GM19035 (cell line): ENCODE measurements at regions not wholly inside any gene's neighbourhood (a gene's known extent, or its start where the extent isn't known, plus 50 kb on each side); places are given as distances from the start of the nearest gene placed in this dataset.

Experiments
- ATAC-seq: cut with Tn5 transposase; IDR thresholded peaks from one replicate; pipeline ENCODE4 v1.9.1; 2021; ENCODE audit not compliant: unreplicated experiment

DNA sequence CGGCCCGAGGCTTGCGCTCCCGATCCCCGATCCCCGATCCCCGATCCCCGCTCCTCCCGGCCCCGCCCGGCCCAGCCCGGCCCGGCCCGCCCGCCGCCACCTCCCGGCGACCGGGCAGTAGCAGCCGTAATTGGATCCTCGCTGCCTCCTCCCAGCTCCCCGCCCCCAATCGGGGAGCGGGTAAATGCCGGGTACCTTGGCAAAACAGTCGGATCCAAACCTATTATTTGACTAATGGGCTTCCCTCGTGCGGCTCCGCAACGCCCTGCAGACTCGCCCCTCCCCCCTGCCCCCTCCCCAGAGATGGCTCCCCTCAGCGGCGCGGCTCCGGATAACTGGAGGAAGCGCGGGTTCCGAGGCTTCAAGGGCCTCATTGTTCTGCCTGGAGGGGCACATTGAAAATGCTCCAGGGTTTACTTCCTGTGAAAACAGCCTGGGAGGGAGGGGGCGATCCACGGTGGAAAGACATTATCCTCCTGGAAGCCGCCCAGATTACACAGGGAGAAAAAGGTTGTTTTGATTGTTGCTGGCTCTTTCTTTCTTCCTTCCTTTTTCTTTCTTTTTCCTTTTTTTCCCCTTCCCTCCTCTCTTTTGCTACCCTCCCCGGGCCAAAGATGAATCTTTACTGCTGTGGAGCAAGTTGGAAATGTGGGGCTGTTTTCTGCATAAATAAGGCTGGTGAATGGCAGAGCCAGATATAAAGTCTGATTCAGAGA, 94.7 kb upstream of the ZMIZ1 start:
- ATAC-seq, result peak; percentile 49

GRCh38 chr10:78974617-78975317, 94.0 kb upstream of the ZMIZ1 start:
- ATAC-seq, result no peak

DNA sequence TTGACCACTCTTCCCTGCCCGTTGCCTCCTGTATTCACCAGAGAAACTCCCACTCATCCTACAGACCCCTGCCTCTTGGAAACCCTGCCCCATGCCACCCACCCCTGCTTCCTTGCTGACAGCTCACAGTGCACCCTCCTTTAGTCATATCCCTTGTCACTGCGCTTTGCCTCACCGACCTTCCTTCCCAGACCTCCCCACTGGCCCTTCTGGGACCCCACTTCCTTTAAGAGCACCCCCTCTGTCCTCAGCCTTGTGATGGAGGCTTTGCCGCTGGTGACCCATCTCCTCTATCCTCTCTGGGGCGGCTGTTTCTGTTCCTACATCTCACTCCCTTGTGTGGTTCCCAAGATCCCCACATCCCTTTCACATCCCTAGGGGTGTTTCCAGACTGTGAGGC, 92.8 kb upstream of the ZMIZ1 start:
- no peak for ATAC-seq

GRCh38 chr10:78976825-78977755, 91.7 kb upstream of the ZMIZ1 start:
- no peak for ATAC-seq

GRCh38 chr10:78979938-78980337, 88.8 kb upstream of the ZMIZ1 start:
- ATAC-seq, result no peak

DNA sequence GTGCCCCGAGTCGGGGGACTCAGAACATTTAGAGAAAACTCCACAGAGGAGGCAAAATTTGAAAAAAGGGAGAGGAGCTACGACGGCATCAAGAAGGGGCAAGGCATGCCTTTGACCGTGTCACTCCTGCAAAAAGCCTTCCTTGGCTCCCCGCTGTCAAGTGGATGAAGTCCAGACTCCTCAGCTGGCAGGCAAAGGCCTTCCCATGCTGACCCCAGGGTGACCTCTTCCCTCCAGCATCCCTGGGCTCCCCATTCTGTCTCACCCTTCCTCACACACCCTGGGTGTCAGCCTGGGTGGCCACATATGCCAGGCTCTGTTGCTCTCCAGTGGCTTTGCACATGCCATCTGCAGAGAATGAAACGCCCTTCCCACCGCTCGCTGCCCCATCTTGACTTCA, 88.4 kb upstream of the ZMIZ1 start:
- ATAC-seq, result no peak

GRCh38 chr10:78980815-78981214, 88.0 kb upstream of the ZMIZ1 start:
- no peak for ATAC-seq

GRCh38 chr10:78981257-78981969, 87.4 kb upstream of the ZMIZ1 start:
- peak; percentile 60 for ATAC-seq

DNA sequence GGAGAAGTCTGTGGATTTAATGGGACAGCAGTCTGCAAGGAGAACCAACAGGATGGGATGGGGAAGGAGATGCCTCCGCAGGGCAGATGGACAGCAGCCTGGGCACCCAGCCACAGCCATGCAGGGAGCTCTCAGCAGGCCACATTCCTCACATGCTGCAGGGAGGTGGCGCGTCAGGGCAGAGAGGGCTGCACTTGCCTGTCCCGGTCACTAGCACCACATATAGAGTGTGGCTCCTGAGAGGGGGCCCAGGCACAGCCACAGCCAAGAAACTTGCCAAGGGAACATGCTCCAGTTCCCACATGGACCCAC, 86.8 kb upstream of the ZMIZ1 start:
- ATAC-seq, result no peak

- ATAC-seq, result no peak
These were observed 86.0 kb upstream of the ZMIZ1 start for GRCh38 chr10:78982726-78983125.

DNA sequence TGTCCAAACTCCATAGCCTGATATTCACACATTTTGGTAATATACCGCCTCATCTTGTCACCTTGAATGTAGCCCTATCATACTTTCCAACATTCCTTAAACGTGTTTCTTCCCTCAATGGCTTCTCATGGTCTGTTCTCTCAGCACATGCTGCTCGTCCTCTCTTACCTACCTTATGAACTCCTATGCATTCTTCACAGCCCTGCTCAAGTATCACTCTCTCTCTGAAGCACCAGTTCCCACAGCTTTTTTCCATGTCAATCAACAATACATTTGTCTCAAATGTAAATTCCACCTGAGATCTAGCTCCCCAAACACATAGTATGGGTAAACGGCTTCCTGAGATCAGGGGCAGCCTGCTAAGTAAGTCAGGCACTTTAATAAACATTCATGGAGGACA, 85.2 kb upstream of the ZMIZ1 start:
- no peak for ATAC-seq

DNA sequence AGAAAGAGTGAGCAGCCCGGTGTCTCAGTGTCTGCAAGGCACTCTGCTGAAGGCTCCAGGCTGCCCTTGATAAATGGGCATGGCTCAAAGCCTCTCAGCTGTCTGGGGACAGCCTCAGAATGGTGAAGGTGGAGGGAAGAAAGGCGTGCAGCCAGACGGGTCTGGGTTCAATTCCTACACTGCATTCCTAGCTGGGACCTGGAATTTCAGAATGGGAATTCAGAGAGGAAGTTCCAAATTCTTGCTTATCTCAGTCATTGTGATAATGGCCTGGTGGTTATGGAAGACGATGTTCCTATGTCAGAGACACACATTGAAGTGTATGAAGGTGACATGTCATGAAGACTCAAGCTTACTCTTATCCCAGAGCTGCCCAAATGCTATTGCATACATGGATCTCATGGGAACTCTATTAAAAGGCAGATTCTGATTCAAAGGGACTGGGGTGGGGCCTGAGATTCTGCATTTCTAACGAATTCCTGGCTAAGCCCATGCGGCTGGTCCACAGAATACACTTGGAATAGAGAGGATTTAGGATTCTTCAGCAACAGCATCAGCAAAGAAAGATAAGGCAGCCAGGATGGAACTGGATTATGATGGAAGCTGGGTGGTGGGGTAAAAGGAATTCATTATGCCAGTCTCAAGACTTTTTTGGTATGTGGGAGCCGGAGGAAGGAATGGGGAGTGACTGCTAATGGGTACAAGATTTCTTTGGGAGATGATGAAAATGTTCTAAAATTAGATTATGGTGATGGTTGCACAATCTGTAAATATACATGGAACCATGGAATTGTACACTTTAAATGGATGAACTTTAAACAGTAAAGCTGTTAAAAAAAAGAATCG, 82.6 kb upstream of the ZMIZ1 start:
- ATAC-seq, result no peak

DNA sequence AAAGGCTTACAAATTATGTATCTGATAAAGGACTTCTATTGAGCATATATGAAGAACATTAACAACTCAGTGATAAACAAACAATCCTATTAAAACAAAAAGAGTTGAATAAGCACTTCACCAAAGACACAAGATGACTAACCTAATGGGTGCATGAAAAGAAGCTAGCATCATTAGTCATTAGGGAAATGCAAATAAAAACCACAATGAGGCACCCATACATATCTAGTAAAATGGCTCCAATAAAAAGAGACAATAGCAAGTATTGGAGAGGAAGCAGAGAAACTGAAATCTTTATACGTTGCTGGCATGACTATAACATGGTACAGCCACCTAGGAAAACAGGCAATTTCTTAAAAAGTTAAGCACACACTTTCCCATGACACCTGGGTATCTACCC, 77.6 kb upstream of the ZMIZ1 start:
- ATAC-seq, result no peak

DNA sequence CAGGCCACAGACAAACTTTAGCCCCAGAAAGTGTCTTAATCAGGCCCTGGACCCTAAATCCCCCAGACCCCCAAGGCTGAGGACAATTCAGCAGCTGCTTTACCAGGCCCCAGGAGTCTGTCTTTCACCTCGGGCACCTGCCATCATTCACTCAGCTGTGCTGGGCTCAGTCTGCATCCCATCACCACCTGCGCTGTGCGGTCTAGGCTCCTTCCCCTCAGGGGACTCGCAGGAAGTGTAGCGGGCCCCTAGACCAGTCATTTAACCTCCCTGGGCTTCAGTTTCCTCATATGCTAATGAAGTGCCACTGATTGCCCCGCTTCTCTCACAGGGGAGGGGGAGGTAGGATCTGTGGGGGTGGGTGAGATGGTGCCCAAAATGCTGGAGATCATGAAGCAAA, 76.4 kb upstream of the ZMIZ1 start:
- ATAC-seq, result no peak

GRCh38 chr10:78993261-78993945, 75.4 kb upstream of the ZMIZ1 start:
- ATAC-seq, result no peak

DNA sequence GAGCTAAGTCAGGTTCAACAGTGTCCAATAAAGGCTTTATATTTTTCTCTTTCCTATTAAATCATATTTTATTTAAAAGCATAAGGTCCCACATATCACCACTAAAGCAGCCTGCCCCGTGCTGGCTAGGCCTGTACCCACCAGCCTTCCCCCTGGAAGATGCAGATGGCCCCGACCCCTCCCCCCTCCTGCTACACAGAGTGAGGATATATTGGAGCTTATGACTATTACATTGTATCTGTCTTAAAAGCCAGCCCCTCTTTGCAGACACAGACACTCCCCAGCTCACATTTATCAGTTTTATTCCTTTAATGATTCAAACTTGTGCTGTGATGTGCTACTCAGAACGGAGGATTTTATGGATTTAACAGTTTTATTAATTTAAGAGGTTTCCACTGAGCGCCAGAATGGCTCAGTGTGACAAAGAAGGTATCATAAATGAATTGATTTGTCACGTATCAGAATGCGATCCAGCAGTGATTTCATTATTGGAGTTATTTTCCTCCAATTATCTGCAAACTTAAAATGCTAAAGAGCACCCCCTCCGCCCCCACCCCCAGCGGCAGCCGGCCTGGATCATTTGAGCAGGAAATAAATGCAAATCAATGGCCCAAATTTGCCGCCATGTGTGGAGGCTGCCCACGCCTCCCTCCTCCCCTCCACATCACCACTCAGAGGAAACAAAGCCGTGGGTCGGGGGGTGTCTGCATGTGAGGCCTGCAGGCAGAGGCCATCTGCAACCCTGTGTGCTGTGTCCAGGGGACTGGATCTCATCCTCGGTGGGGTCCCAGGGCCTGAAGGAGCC, 72.6 kb upstream of the ZMIZ1 start:
- no peak for ATAC-seq

DNA sequence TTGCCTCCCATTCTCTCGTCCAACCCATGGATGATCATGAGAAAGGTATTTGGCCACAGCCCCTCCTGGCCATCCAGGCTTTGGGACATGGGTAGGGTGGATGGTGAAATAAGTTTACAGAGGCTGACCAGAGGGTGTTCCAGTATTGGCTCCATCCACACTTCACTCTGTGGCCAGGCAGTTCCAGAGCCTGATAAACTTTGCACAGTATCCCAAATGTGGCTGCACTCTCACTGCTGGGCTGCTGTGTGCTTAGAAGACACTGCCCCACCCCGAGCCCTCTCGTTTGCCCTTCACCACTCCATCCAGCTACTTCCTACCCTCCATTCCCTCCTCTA, 72.0 kb upstream of the ZMIZ1 start:
- no peak for ATAC-seq

GRCh38 chr10:78997635-78998618, 70.8 kb upstream of the ZMIZ1 start:
- ATAC-seq, result no peak
